GM21360 (cell line): ENCODE measurements at regions not wholly inside any gene's neighbourhood (a gene's known extent, or its start where the extent isn't known, plus 50 kb on each side); places are given as distances from the start of the nearest gene placed in this dataset.

Experiments
- ATAC-seq: cut with Tn5 transposase; IDR thresholded peaks from one replicate; pipeline ENCODE4 v1.9.1; 2021; ENCODE audit warnings: mild to moderate bottlenecking, moderate library complexity; ENCODE audit not compliant: unreplicated experiment

GRCh38 chr11:95520369-95521132 lies 269.0 kb downstream of the FAM76B start:
- ATAC-seq = no peak

- no peak for ATAC-seq
Measured at GRCh38 chr11:95519912-95520311, 269.7 kb downstream of the FAM76B start.

GRCh38 chr11:95517453-95517852 lies 272.1 kb downstream of the FAM76B start:
- no peak for ATAC-seq

GRCh38 chr11:95516786-95517185 lies 272.8 kb downstream of the FAM76B start:
- ATAC-seq = no peak

GRCh38 chr11:95516175-95516574 lies 273.4 kb downstream of the FAM76B start:
- ATAC-seq = no peak

GRCh38 chr11:95515371-95515770 lies 274.2 kb downstream of the FAM76B start:
- no peak for ATAC-seq

GRCh38 chr11:95514416-95515110 lies 275.0 kb downstream of the FAM76B start:
- no peak for ATAC-seq

- no peak for ATAC-seq
Measured at GRCh38 chr11:95512682-95513081, 276.9 kb downstream of the FAM76B start.

- no peak for ATAC-seq
Measured at GRCh38 chr11:95512177-95512576, 277.4 kb downstream of the FAM76B start.

GRCh38 chr11:95508219-95508890 lies 277.4 kb upstream of the SESN3 start:
- ATAC-seq = no peak

- ATAC-seq = no peak
Measured at GRCh38 chr11:95507794-95508193, 276.8 kb upstream of the SESN3 start.

GRCh38 chr11:95506777-95507176 lies 275.8 kb upstream of the SESN3 start:
- no peak for ATAC-seq

GRCh38 chr11:95505927-95506426 lies 275.0 kb upstream of the SESN3 start:
- ATAC-seq = no peak

- no peak for ATAC-seq
Measured at GRCh38 chr11:95503047-95503446, 272.0 kb upstream of the SESN3 start.

GRCh38 chr11:95502522-95502921 lies 271.5 kb upstream of the SESN3 start:
- ATAC-seq = no peak

GRCh38 chr11:95501761-95502266 lies 270.8 kb upstream of the SESN3 start:
- no peak for ATAC-seq

GRCh38 chr11:95500466-95500865 lies 269.5 kb upstream of the SESN3 start:
- ATAC-seq = no peak

- ATAC-seq = no peak
Measured at GRCh38 chr11:95499516-95500135, 268.6 kb upstream of the SESN3 start.

- no peak for ATAC-seq
Measured at GRCh38 chr11:95498722-95499425, 267.9 kb upstream of the SESN3 start.

GRCh38 chr11:95496901-95497300 lies 265.9 kb upstream of the SESN3 start:
- ATAC-seq = no peak
